H9 (cell line): ENCODE measurements at regions not wholly inside any gene's neighbourhood (a gene's known extent, or its start where the extent isn't known, plus 50 kb on each side); places are given as distances from the start of the nearest gene placed in this dataset.

ENCODE experiments used
- DNase-seq: peaks from one replicate; pipeline ENCODE4 v3.0.0-alpha.2; 2017
- H2AFZ ChIP-seq: one replicate; pipeline ENCODE4 v1.6.1; 2013; ENCODE audit warnings: mild to moderate bottlenecking, low read length, control low read depth, moderate library complexity
- H2AK5ac ChIP-seq: 2 replicates; pipeline ENCODE4 v1.6.1; 2013; ENCODE audit warnings: low read length, control low read depth, mixed read lengths; ENCODE audit not compliant: insufficient read length
- H2BK120ac ChIP-seq: one replicate; pipeline ENCODE4 v1.6.1; 2013; ENCODE audit warnings: low read depth, mild to moderate bottlenecking, low read length, control low read depth, inconsistent platforms; ENCODE audit not compliant: poor library complexity, severe bottlenecking
- H2BK12ac ChIP-seq: 2 replicates; pipeline ENCODE4 v1.6.1; 2013; ENCODE audit warnings: low read length, control low read depth, mixed read lengths, low read depth; ENCODE audit not compliant: insufficient read length
- H2BK15ac ChIP-seq: 2 replicates; pipeline ENCODE4 v1.6.1; 2013; ENCODE audit warnings: low read depth, low read length, control low read depth
- H2BK20ac ChIP-seq: one replicate; pipeline ENCODE4 v1.6.1; 2013; ENCODE audit warnings: low read depth, mild to moderate bottlenecking, low read length, control low read depth, inconsistent platforms; ENCODE audit not compliant: poor library complexity, severe bottlenecking
- H2BK5ac ChIP-seq: 2 replicates; pipeline ENCODE4 v1.6.1; 2013; ENCODE audit warnings: low read length, control low read depth, mixed read lengths; ENCODE audit not compliant: insufficient read length
- H3K14ac ChIP-seq: 2 replicates; pipeline ENCODE4 v1.6.1; 2013; ENCODE audit warnings: low read length, control low read depth; ENCODE audit not compliant: insufficient read depth
- H3K18ac ChIP-seq: 2 replicates; pipeline ENCODE4 v1.6.1; 2013; ENCODE audit warnings: low read depth, mild to moderate bottlenecking, mixed read lengths, low read length, control low read depth; ENCODE audit not compliant: insufficient read length
- H3K23ac ChIP-seq: 2 replicates; pipeline ENCODE4 v1.6.1; 2013; ENCODE audit warnings: low read length, control low read depth, mixed read lengths, low read depth; ENCODE audit not compliant: insufficient read length
- H3K23me2 ChIP-seq: 2 replicates; pipeline ENCODE4 v1.6.1; 2013; ENCODE audit warnings: low read depth, mild to moderate bottlenecking, mixed read lengths, low read length, control low read depth; ENCODE audit not compliant: insufficient read length, poor library complexity, severe bottlenecking
- H3K27ac ChIP-seq: 2 replicates; pipeline ENCODE4 v1.5.1; 2013; ENCODE audit warnings: low read length, control low read depth, mixed read lengths, low read depth; ENCODE audit not compliant: insufficient read length
- H3K27me3 ChIP-seq: 2 replicates; pipeline ENCODE4 v1.6.1; 2013; ENCODE audit warnings: low read length, control low read depth, inconsistent platforms; ENCODE audit not compliant: insufficient read depth
- H3K4ac ChIP-seq: 2 replicates; pipeline ENCODE4 v1.6.1; 2013; ENCODE audit warnings: low read depth, mild to moderate bottlenecking, control low read depth, inconsistent platforms, low read length, moderate library complexity
- H3K4me1 ChIP-seq: 2 replicates; pipeline ENCODE4 v1.6.1; 2013; ENCODE audit warnings: low read length, control low read depth, inconsistent platforms; ENCODE audit not compliant: insufficient read depth
- H3K4me2 ChIP-seq: 2 replicates; pipeline ENCODE4 v1.6.1; 2013; ENCODE audit warnings: low read length, control low read depth, mixed read lengths; ENCODE audit not compliant: insufficient read length, insufficient read depth
- H3K56ac ChIP-seq: 2 replicates; pipeline ENCODE4 v1.6.1; 2013; ENCODE audit warnings: low read depth, mild to moderate bottlenecking, mixed read lengths, low read length, control low read depth; ENCODE audit not compliant: insufficient read length
- H3K79me1 ChIP-seq: 2 replicates; pipeline ENCODE4 v1.6.1; 2013; ENCODE audit warnings: low read depth, mild to moderate bottlenecking, moderate library complexity, low read length, control low read depth, inconsistent platforms; ENCODE audit not compliant: insufficient read depth, poor library complexity, severe bottlenecking
- H3K79me2 ChIP-seq: 2 replicates; pipeline ENCODE4 v1.6.1; 2013; ENCODE audit warnings: low read length, control low read depth, inconsistent platforms; ENCODE audit not compliant: insufficient read depth
- H3K9ac ChIP-seq: 2 replicates; pipeline ENCODE4 v1.6.1; 2013; ENCODE audit warnings: low read length, control low read depth, mixed read lengths; ENCODE audit not compliant: insufficient read length; ENCODE audit errors: extremely low read depth
- H3K9me3 ChIP-seq: one replicate; pipeline ENCODE4 v1.6.1; 2013; ENCODE audit warnings: low read depth, low read length, inconsistent platforms; ENCODE audit not compliant: control insufficient read depth
- H3T11ph ChIP-seq: one replicate; pipeline ENCODE4 v1.6.1; 2013; ENCODE audit warnings: mild to moderate bottlenecking, low read length, control low read depth, inconsistent platforms
- H4K20me1 ChIP-seq: one replicate; pipeline ENCODE4 v1.6.1; 2013; ENCODE audit not compliant: control insufficient read depth, insufficient read length, insufficient read depth
- H4K5ac ChIP-seq: 2 replicates; pipeline ENCODE4 v1.6.1; 2013; ENCODE audit warnings: low read depth, mild to moderate bottlenecking, mixed read lengths, low read length, control low read depth; ENCODE audit not compliant: insufficient read length
- H4K8ac ChIP-seq: replicated peaks from 2 replicates; pipeline ENCODE4 v1.6.1; 2013; ENCODE audit warnings: low read length, control low read depth, mixed read lengths, low read depth; ENCODE audit not compliant: insufficient read length
- H4K91ac ChIP-seq: 2 replicates; pipeline ENCODE4 v1.6.1; 2013; ENCODE audit warnings: low read depth, mild to moderate bottlenecking, moderate library complexity, mixed read lengths, low read length, control low read depth; ENCODE audit not compliant: insufficient read length
- H3K27ac Mint-ChIP-seq, 3 experiments: 2 replicates in 2 of 3; 3 replicates in 1 of 3; pipeline ENCODE4 v1.8.0; 2020 to 2021; ENCODE audit warnings: mixed read lengths in 3 of 3, mild to moderate bottlenecking in 1 of 3, moderate library complexity in 1 of 3
- H3K27me3 Mint-ChIP-seq: 2 replicates; pipeline ENCODE4 v1.8.0; 2021; ENCODE audit warnings: low read depth, mild to moderate bottlenecking, moderate library complexity, mixed read lengths
- H3K36me3 Mint-ChIP-seq, 3 experiments: 2 replicates in 2 of 3; 3 replicates in 1 of 3; pipeline ENCODE4 v1.8.0; 2020 to 2021; ENCODE audit warnings: low read depth in 3 of 3, mixed read lengths in 3 of 3; ENCODE audit not compliant: insufficient read depth in 1 of 3
- H3K4me1 Mint-ChIP-seq, 2 experiments: 2 replicates each; pipeline ENCODE4 v1.8.0; 2020; ENCODE audit warnings: mixed read lengths in 2 of 2
- H3K4me3 Mint-ChIP-seq, 2 experiments: 2 replicates in 1 of 2; 3 replicates in 1 of 2; pipeline ENCODE4 v1.8.0; 2020 to 2021; ENCODE audit warnings: mild to moderate bottlenecking in 2 of 2, mixed read lengths in 2 of 2, moderate library complexity in 1 of 2
- H3K9me3 Mint-ChIP-seq, 2 experiments: 2 replicates in 1 of 2; 3 replicates in 1 of 2; pipeline ENCODE4 v1.8.0; 2020; ENCODE audit warnings: mild to moderate bottlenecking in 2 of 2, mixed read lengths in 2 of 2, moderate library complexity in 1 of 2
- WGBS: extraction: QIAGEN DNeasy Blood & Tissue Kit; methylation state at CpG from one replicate; pipeline ENCODE4 v1.1.7; 2013; ENCODE audit warnings: missing lambda C conversion rate, low lambda C conversion rate, mixed read lengths; ENCODE audit not compliant: insufficient read length; ENCODE audit errors: extremely low coverage; 5-methylcytosine and 5-hydroxymethylcytosine counted together
- TF ChIP-seq, protein P1 (sequence below): fragments of 200-600 bp; sonication (generic); conservative IDR thresholded peaks from 3 replicates; pipeline ENCODE4 v1.8.0; 2021; ENCODE audit warnings: antibody characterized with exemption, mild to moderate bottlenecking

DNA sequence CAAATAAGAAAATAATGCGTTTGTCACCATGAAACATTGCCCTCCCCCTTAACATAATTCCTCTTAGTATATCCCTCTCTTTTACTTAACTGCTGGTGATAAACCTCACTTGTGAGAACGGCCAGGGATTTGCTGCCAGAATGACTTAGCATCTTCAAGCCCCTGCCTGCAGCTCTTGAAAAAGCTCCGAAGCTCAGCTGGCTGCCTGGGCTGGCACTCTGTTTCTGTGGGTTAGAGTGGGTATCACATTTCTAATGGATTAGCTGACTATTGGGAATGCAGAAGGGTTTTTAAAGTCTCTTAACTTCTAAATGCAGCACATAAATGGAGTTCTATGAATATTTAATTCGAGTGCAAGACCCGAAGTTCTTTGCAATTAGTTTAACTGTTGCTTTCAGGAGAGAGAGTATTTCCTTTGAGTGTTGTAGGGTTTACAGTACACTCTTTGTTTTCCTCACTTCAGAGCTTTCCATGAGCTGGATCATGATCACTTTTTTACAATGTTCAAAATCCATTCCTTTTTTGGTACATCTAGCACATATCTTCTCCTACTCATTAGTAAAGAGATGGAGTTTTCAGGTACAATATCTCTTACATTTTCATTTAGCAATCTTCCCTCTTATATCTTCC is 124.7 kb upstream of the RBMS3 start:
- no peaks in the 10 kb centered on the region for H3K27me3 Mint-ChIP-seq
- no CpG with 5 or more reads among the region's 5 CpGs for WGBS
- H4K91ac ChIP-seq: no peak overlapping the region
- no peak overlapping the region for H4K5ac ChIP-seq
- no peak overlapping the region for H3K4me2 ChIP-seq
- TF ChIP-seq, protein P1, sequence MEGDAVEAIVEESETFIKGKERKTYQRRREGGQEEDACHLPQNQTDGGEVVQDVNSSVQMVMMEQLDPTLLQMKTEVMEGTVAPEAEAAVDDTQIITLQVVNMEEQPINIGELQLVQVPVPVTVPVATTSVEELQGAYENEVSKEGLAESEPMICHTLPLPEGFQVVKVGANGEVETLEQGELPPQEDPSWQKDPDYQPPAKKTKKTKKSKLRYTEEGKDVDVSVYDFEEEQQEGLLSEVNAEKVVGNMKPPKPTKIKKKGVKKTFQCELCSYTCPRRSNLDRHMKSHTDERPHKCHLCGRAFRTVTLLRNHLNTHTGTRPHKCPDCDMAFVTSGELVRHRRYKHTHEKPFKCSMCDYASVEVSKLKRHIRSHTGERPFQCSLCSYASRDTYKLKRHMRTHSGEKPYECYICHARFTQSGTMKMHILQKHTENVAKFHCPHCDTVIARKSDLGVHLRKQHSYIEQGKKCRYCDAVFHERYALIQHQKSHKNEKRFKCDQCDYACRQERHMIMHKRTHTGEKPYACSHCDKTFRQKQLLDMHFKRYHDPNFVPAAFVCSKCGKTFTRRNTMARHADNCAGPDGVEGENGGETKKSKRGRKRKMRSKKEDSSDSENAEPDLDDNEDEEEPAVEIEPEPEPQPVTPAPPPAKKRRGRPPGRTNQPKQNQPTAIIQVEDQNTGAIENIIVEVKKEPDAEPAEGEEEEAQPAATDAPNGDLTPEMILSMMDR: no peak
- H3K4me3 Mint-ChIP-seq: no peak overlapping the region
- H3K36me3 Mint-ChIP-seq: peaks cover 0 to 2% (median 0%) of the 10 kb centered on the region in 3 experiments; a peak in 1 of 7 replicates
- H3K4me1 ChIP-seq: no peaks in the 10 kb centered on the region; the same call in 1 of the 2 replicates
- H3K56ac ChIP-seq: no peak overlapping the region
- no peaks in the 10 kb centered on the region for H3K27me3 ChIP-seq
- H3K9me3 Mint-ChIP-seq: no peaks in the 10 kb centered on the region; a peak in 1 of 5 replicates
- no peak overlapping the region for H2BK15ac ChIP-seq
- peak overlapping the region in 2 of 3 experiments; percentile 28 to 88; a peak in 3 of 7 replicates for H3K27ac Mint-ChIP-seq
- H2BK120ac ChIP-seq: no peak overlapping the region
- no peaks in the 10 kb centered on the region for H3K9me3 ChIP-seq
- H3K79me2 ChIP-seq: no peaks in the 10 kb centered on the region
- no peak overlapping the region for H2BK12ac ChIP-seq
- no peak overlapping the region for H2BK20ac ChIP-seq
- H3K4me1 Mint-ChIP-seq: peaks cover 13 to 14% of the 10 kb centered on the region in 2 experiments
- H3K9ac ChIP-seq: no peak overlapping the region
- no peak overlapping the region for H3K23ac ChIP-seq
- H2AK5ac ChIP-seq: no peak overlapping the region
- H3K4ac ChIP-seq: no peak overlapping the region
- H3K27ac ChIP-seq: no peak overlapping the region
- no peak overlapping the region for H3K18ac ChIP-seq
- no peak overlapping the region for H2AFZ ChIP-seq
- no peak overlapping the region for H3T11ph ChIP-seq
- no peak overlapping the region for H4K8ac ChIP-seq
- DNase-seq: peak; percentile 42
- H3K23me2 ChIP-seq: no peaks in the 10 kb centered on the region
- no peaks in the 10 kb centered on the region for H3K79me1 ChIP-seq
- H3K14ac ChIP-seq: no peak overlapping the region
- H2BK5ac ChIP-seq: no peak overlapping the region
- H4K20me1 ChIP-seq: no peaks in the 10 kb centered on the region
